Left lung (tissue), 4 donors: ENCODE measurements at regions not wholly inside any gene's neighbourhood (a gene's known extent, or its start where the extent isn't known, plus 50 kb on each side); places are given as distances from the start of the nearest gene placed in this dataset.

Source experiments
- ATAC-seq: fragments of 200-7000 bp; cut with Tn5 transposase; one replicate; pipeline ENCODE4 v1.9.1; 2020; ENCODE audit warnings: moderate library complexity
- DNase-seq, 4 donors: peaks; one replicate each; pipeline ENCODE4 v3.0.0-alpha.2; 2013 to 2020
- H3K27ac ChIP-seq, 2 donors: fragments of 200-600 bp; sonication (generic) in 1 of 2; one replicate each; pipeline versions ENCODE4 v1.5.0 to v1.8.0; 2020 to 2021
- H3K27me3 ChIP-seq, 2 donors: fragments of 200-600 bp; sonication (generic) in 1 of 2; one replicate each; pipeline versions ENCODE4 v1.5.0 to v1.8.0; 2020 to 2021
- H3K36me3 ChIP-seq, 2 donors: fragments of 200-600 bp; sonication (generic) in 1 of 2; one replicate each; pipeline versions ENCODE4 v1.5.0 to v1.8.0; 2020 to 2021
- H3K4me1 ChIP-seq, 2 donors: fragments of 200-600 bp; one replicate each; pipeline ENCODE4 v1.8.0; 2021
- H3K4me3 ChIP-seq, 2 donors: fragments of 200-600 bp; sonication (generic) in 1 of 2; one replicate each; pipeline versions ENCODE4 v1.5.0 to v1.8.0; 2020 to 2021; ENCODE audit warnings: mild to moderate bottlenecking in 1 of 2
- H3K9me3 ChIP-seq, 2 donors: fragments of 200-600 bp; sonication (generic) in 1 of 2; one replicate each; pipeline versions ENCODE4 v1.5.0 to v1.8.0; 2020 to 2021
- CTCF ChIP-seq, 2 donors: fragments of 200-600 bp; sonication (generic) in 1 of 2; IDR thresholded peaks; one replicate each; pipeline versions ENCODE4 v1.5.0 to v1.8.0; 2021; ENCODE audit warnings: antibody characterized with exemption in 2 of 2
- intact Hi-C, 2 donors: fragments of 100-400 bp; cut with DNase I; formaldehyde crosslinking; loops; one replicate each; pipeline versions ENCODE4 v1.11.2 to v1.14.2; 2022
- donor health status: DM: no; HTN: yes; CAD: no.
- donor health status: DM: no; HTN: no; CAD: no.

GRCh38 chrX:4238916-4239315 is 525.5 kb upstream of the PRKX start:
- peaks cover 0 to 28% of the 10 kb centered on the region in 2 donors for H3K9me3 ChIP-seq
- no peak overlapping the region for H3K27ac ChIP-seq
- no peaks in the 10 kb centered on the region for H3K4me1 ChIP-seq
- intact Hi-C loops, result no loop called here
- DNase-seq (no peak), ATAC-seq (no peak)
- no peaks in the 10 kb centered on the region for H3K36me3 ChIP-seq
- no peak for TF ChIP-seq CTCF (IDR thresholded peaks at IDR 0.05)
- no peak overlapping the region for H3K4me3 ChIP-seq
- no peaks in the 10 kb centered on the region for H3K27me3 ChIP-seq

- ATAC-seq, result no peak
- H3K4me3 ChIP-seq, result no peak overlapping the region
- no peaks in the 10 kb centered on the region for H3K27me3 ChIP-seq
- DNase-seq, result no peak
- no peak for TF ChIP-seq CTCF (IDR thresholded peaks at IDR 0.05)
- no peaks in the 10 kb centered on the region for H3K4me1 ChIP-seq
- no peak overlapping the region for H3K27ac ChIP-seq
- H3K9me3 ChIP-seq, result no peaks in the 10 kb centered on the region
- no peaks in the 10 kb centered on the region for H3K36me3 ChIP-seq
- intact Hi-C loops, result no loop called here
Measured at GRCh38 chrX:4225086-4225485, 511.6 kb upstream of the PRKX start.

- DNase-seq (no peak), ATAC-seq (no peak)
- H3K36me3 ChIP-seq, result no peaks in the 10 kb centered on the region
- no peak overlapping the region for H3K4me3 ChIP-seq
- intact Hi-C loops, result no loop called here
- TF ChIP-seq CTCF (IDR thresholded peaks at IDR 0.05), result no peak
- H3K27ac ChIP-seq, result no peak overlapping the region
- no peaks in the 10 kb centered on the region for H3K27me3 ChIP-seq
- H3K4me1 ChIP-seq, result no peaks in the 10 kb centered on the region
- H3K9me3 ChIP-seq, result no peaks in the 10 kb centered on the region
Measured at GRCh38 chrX:4206941-4207340, 493.5 kb upstream of the PRKX start.

GRCh38 chrX:4197971-4198370 is 484.5 kb upstream of the PRKX start:
- no peaks in the 10 kb centered on the region for H3K9me3 ChIP-seq
- no peak overlapping the region for H3K27ac ChIP-seq
- TF ChIP-seq CTCF (IDR thresholded peaks at IDR 0.05), result no peak
- DNase-seq (no peak), ATAC-seq (no peak)
- no peak overlapping the region for H3K4me3 ChIP-seq
- no peaks in the 10 kb centered on the region for H3K4me1 ChIP-seq
- no peaks in the 10 kb centered on the region for H3K36me3 ChIP-seq
- intact Hi-C loops, result no loop called here
- no peaks in the 10 kb centered on the region for H3K27me3 ChIP-seq

GRCh38 chrX:4193500-4194155 is 480.2 kb upstream of the PRKX start:
- Histone ChIP-seq H3K27ac (no peak overlapping the region), H3K4me1 (no peaks in the 10 kb centered on the region), H3K9me3 (no peaks in the 10 kb centered on the region), H3K4me3 (no peak overlapping the region), H3K36me3 (no peaks in the 10 kb centered on the region), H3K27me3 (no peaks in the 10 kb centered on the region)
- intact Hi-C loops, result no loop called here
- TF ChIP-seq CTCF (IDR thresholded peaks at IDR 0.05), result no peak
- ATAC-seq (no peak), DNase-seq (no peak)
